ENCODE measurements at regions not wholly inside any gene's neighbourhood (a gene's known extent, or its start where the extent isn't known, plus 50 kb on each side); places are given as distances from the start of the nearest gene placed in this dataset.

- no peak for DNase-seq
Measured at GRCh38 chr2:120461546-120462537, 115.9 kb downstream of the INHBB start.

- DNase-seq = peak; percentile 23
Measured at GRCh38 chr2:120463527-120463926, 117.6 kb downstream of the INHBB start.

GRCh38 chr2:120463996-120464395 lies 118.1 kb downstream of the INHBB start:
- no peak for DNase-seq

- no peak for DNase-seq
Measured at GRCh38 chr2:120464448-120464931, 118.6 kb downstream of the INHBB start.

GRCh38 chr2:120465012-120465700 lies 119.2 kb downstream of the INHBB start:
- DNase-seq = no peak

GRCh38 chr2:120465701-120465988 lies 119.7 kb downstream of the INHBB start:
- DNase-seq = no peak

GRCh38 chr2:120465989-120466703 lies 120.2 kb downstream of the INHBB start:
- DNase-seq = peak; percentile 83

GRCh38 chr2:120466704-120467054 lies 120.7 kb downstream of the INHBB start:
- DNase-seq = no peak

GRCh38 chr2:120468136-120468535 lies 122.2 kb downstream of the INHBB start:
- DNase-seq = no peak

GRCh38 chr2:120469426-120469825 lies 123.5 kb downstream of the INHBB start:
- DNase-seq = no peak

- DNase-seq = peak; percentile 67
Measured at GRCh38 chr2:120470041-120470965, 124.4 kb downstream of the INHBB start.

GRCh38 chr2:120471166-120471565 lies 125.2 kb downstream of the INHBB start:
- DNase-seq = no peak

- DNase-seq = no peak
Measured at GRCh38 chr2:120472031-120472430, 126.1 kb downstream of the INHBB start.

GRCh38 chr2:120472891-120473309 lies 127.0 kb downstream of the INHBB start:
- DNase-seq = no peak

GRCh38 chr2:120473522-120474271 lies 127.8 kb downstream of the INHBB start:
- no peak for DNase-seq

GRCh38 chr2:120474486-120474885 lies 128.6 kb downstream of the INHBB start:
- no peak for DNase-seq

GRCh38 chr2:120476141-120476540 lies 130.2 kb downstream of the INHBB start:
- DNase-seq = no peak

- no peak for DNase-seq
Measured at GRCh38 chr2:120477198-120477597, 131.3 kb downstream of the INHBB start.

- DNase-seq = no peak
Measured at GRCh38 chr2:120477831-120478481, 132.0 kb downstream of the INHBB start.

GRCh38 chr2:120480346-120480902 lies 134.5 kb downstream of the INHBB start:
- DNase-seq = no peak
